OCI-LY7 (cell line): ENCODE measurements at regions not wholly inside any gene's neighbourhood (a gene's known extent, or its start where the extent isn't known, plus 50 kb on each side); places are given as distances from the start of the nearest gene placed in this dataset.

Source experiments
- CTCF ChIP-seq: fragments of 200-600 bp; sonication (generic); conservative IDR thresholded peaks from 2 replicates; pipeline ENCODE4 v1.5.1; 2014; ENCODE audit warnings: mild to moderate bottlenecking, antibody characterized with exemption, low read length, moderate library complexity, mixed read lengths
- EZH2phosphoT487 ChIP-seq: fragments of 200-600 bp; sonication (generic); IDR thresholded peaks from 2 replicates; pipeline ENCODE4 v1.6.1; 2018; ENCODE audit warnings: low read depth, borderline replicate concordance, mild to moderate bottlenecking, mixed run types, antibody characterized with exemption, low read length, moderate library complexity, mixed read lengths

DNA sequence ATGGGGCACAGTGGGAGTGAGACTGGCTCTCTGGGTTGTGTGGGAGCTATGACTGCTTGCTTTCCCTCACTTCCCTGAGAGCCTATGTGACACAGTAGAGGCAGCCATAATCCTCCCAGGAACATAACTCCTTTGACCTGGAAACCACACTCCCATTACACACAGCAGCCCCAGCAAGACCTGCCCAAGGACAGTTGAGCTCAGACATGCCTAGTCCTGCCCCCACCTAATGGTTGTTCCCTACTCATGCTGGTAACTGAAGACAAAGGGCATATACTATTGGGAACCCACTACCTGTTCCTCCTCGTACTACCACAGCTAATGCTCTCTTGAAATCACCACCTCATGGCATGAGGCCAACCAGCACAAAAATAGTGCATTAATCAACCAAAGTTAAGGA is 550.4 kb upstream of the ARPP21 start:
- no peak for TF ChIP-seq CTCF
- no peak for TF ChIP-seq EZH2phosphoT487
